Gastrocnemius medialis (tissue), 4 donors: ENCODE measurements at regions not wholly inside any gene's neighbourhood (a gene's known extent, or its start where the extent isn't known, plus 50 kb on each side); places are given as distances from the start of the nearest gene placed in this dataset.
"Not testable (repeated sequence)": the region's sequence is repeated elsewhere in the genome, so short reads cannot be mapped to it uniquely, and the experiment has no call there.

ENCODE experiments used
- ATAC-seq, 2 donors: fragments of 150-250 bp; one replicate each; pipeline ENCODE4 v1.9.1; 2016
- DNase-seq, 2 donors: peaks; one replicate each; pipeline ENCODE4 v3.0.0-alpha.2; 2019
- H3K27ac ChIP-seq, 4 donors: fragments of 200-600 bp; sonication (generic); 1 replicate in 1 of 4; 2 replicates in 3 of 4; pipeline ENCODE4 v1.5.1; 2016 to 2018; ENCODE audit warnings: mild to moderate bottlenecking in 2 of 4, moderate library complexity in 1 of 4
- H3K27me3 ChIP-seq, 3 donors: fragments of 200-600 bp; sonication (generic) in 2 of 3; 1 replicate in 1 of 3; 2 replicates in 2 of 3; pipeline versions ENCODE4 v1.5.1 to v1.6.0; 2016 to 2019; ENCODE audit warnings: mild to moderate bottlenecking in 1 of 3, moderate library complexity in 1 of 3
- H3K36me3 ChIP-seq, 2 donors: fragments of 200-600 bp; sonication (generic) in 1 of 2; one replicate each; pipeline ENCODE4 v1.5.1; 2017 to 2018
- H3K4me1 ChIP-seq, 2 donors: fragments of 200-600 bp; sonication (generic) in 1 of 2; one replicate each; pipeline ENCODE4 v1.5.1; 2016 to 2017; ENCODE audit warnings: mild to moderate bottlenecking in 2 of 2
- H3K4me3 ChIP-seq, 4 donors: fragments of 200-600 bp; sonication (generic) in 3 of 4; 1 replicate in 1 of 4; 2 replicates in 3 of 4; pipeline ENCODE4 v1.5.1; 2016 to 2019; ENCODE audit warnings: mild to moderate bottlenecking in 2 of 4
- H3K9me3 ChIP-seq, 3 donors: fragments of 200-600 bp; sonication (generic) in 2 of 3; 1 replicate in 1 of 3; 2 replicates in 2 of 3; pipeline ENCODE4 v1.5.1; 2016 to 2019
- POLR2A ChIP-seq, 2 donors: fragments of 450-650 bp; IDR thresholded peaks; one replicate each; pipeline ENCODE4 v1.6.1; 2017; ENCODE audit warnings: antibody characterized with exemption in 2 of 2, mild to moderate bottlenecking in 2 of 2, moderate library complexity in 2 of 2
- in situ Hi-C, 4 donors: fragments of 200-750 bp; cut with MboI; loops; one replicate each; pipeline versions ENCODE4 v1.15.0 to v1.8.0; 2017; ENCODE audit warnings: low sequenced_read_pairs in 4 of 4
- intact Hi-C: fragments of 100-400 bp; cut with DNase I; formaldehyde crosslinking; loops from one replicate; pipeline ENCODE4 v1.15.1; 2023; ENCODE audit warnings: low total_unique reads
- TF ChIP-seq, protein P1 (sequence below), 5 experiments: fragments of 450-650 bp in 3 of 5; fragments of 200-600 bp in 2 of 5; sonication (generic) in 2 of 5; IDR thresholded peaks in 4 of 5; conservative IDR thresholded peaks in 1 of 5; 1 replicate in 4 of 5; 2 replicates in 1 of 5; pipeline ENCODE4 v1.5.1; 2016 to 2019; ENCODE audit warnings: antibody characterized with exemption in 5 of 5, mild to moderate bottlenecking in 3 of 5, moderate library complexity in 3 of 5

- Histone ChIP-seq H3K27me3 (no peaks in the 10 kb centered on the region), H3K27ac (no peak overlapping the region), H3K4me3 (no peak overlapping the region), H3K4me1 (no peaks in the 10 kb centered on the region), H3K36me3 (no peaks in the 10 kb centered on the region), H3K9me3 (peaks cover 11 to 59% (median 51%) of the 10 kb centered on the region in 3 donors)
- in situ Hi-C loops = no loop called here
- TF ChIP-seq POLR2A (IDR thresholded peaks at IDR 0.05) = no peak
- TF ChIP-seq, protein P1, sequence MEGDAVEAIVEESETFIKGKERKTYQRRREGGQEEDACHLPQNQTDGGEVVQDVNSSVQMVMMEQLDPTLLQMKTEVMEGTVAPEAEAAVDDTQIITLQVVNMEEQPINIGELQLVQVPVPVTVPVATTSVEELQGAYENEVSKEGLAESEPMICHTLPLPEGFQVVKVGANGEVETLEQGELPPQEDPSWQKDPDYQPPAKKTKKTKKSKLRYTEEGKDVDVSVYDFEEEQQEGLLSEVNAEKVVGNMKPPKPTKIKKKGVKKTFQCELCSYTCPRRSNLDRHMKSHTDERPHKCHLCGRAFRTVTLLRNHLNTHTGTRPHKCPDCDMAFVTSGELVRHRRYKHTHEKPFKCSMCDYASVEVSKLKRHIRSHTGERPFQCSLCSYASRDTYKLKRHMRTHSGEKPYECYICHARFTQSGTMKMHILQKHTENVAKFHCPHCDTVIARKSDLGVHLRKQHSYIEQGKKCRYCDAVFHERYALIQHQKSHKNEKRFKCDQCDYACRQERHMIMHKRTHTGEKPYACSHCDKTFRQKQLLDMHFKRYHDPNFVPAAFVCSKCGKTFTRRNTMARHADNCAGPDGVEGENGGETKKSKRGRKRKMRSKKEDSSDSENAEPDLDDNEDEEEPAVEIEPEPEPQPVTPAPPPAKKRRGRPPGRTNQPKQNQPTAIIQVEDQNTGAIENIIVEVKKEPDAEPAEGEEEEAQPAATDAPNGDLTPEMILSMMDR (IDR thresholded peaks at IDR 0.05 in 4 of 5, conservative IDR thresholded peaks at IDR 0.05 in 1 of 5) = no peak
- ATAC-seq (no peak), DNase-seq (no peak)
- intact Hi-C loops = no loop called here
Observed at GRCh38 chr9:40914772-40915659, 213.5 kb downstream of the FOXD4L6 start.

- peaks cover 16 to 62% (median 57%) of the 10 kb centered on the region in 3 donors for H3K9me3 ChIP-seq
- DNase-seq = no peak
- intact Hi-C loops = no loop called here
Observed at GRCh38 chr9:40913928-40914673, 214.4 kb downstream of the FOXD4L6 start.

DNA sequence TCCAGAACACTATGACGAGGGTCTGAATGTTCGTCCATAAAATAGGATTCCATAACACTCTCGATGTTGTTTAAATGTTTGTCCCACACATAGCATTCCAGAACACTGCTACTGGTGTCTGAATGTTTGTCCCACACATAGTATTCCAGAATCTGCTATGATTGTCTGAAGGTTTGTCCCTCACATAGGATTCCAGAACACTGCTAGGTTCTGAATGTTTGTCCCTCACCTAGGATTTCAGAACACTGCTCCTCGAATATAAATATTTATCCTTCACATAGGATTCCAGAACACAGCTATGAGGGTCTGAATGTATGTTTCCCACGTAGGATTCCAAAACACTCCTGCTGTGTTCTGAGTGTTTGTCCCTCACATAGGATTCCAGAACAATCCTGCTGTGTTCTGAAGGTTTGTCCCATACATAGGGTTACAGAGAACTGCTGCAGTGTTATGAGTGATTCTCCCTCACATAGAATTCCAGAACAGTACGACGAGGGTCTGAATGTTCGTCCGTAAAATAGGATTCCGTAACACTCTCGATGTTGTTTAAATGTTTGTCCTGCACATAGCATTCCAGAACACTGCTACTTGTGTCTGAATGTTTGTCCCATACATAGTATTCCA is 215.3 kb downstream of the FOXD4L6 start:
- Histone ChIP-seq H3K27ac (no peak overlapping the region), H3K9me3 (peaks cover 20 to 69% (median 66%) of the 10 kb centered on the region in 3 donors), H3K36me3 (no peaks in the 10 kb centered on the region), H3K27me3 (peaks cover 0 to 3% (median 0%) of the 10 kb centered on the region in 3 donors), H3K4me1 (no peaks in the 10 kb centered on the region), H3K4me3 (no peak overlapping the region)
- in situ Hi-C loops = no loop called here
- ATAC-seq (no peak), DNase-seq (no peak)
- intact Hi-C loops = no loop called here
- TF ChIP-seq, protein P1 (IDR thresholded peaks at IDR 0.05 in 4 of 5, conservative IDR thresholded peaks at IDR 0.05 in 1 of 5) = no peak
- no peak for TF ChIP-seq POLR2A (IDR thresholded peaks at IDR 0.05)

More at GRCh38 chr9:40913928-40914673, 214.4 kb downstream of the FOXD4L6 start:
- H3K4me3 ChIP-seq = no peak overlapping the region
- no peak for TF ChIP-seq POLR2A (IDR thresholded peaks at IDR 0.05)
- TF ChIP-seq, protein P1 (IDR thresholded peaks at IDR 0.05 in 4 of 5, conservative IDR thresholded peaks at IDR 0.05 in 1 of 5) = no peak
- peaks cover 0 to 3% (median 0%) of the 10 kb centered on the region in 3 donors for H3K27me3 ChIP-seq
- no peak overlapping the region for H3K27ac ChIP-seq
- in situ Hi-C loops = no loop called here
- no peaks in the 10 kb centered on the region for H3K36me3 ChIP-seq
- no peaks in the 10 kb centered on the region for H3K4me1 ChIP-seq
- no peak for ATAC-seq

DNA sequence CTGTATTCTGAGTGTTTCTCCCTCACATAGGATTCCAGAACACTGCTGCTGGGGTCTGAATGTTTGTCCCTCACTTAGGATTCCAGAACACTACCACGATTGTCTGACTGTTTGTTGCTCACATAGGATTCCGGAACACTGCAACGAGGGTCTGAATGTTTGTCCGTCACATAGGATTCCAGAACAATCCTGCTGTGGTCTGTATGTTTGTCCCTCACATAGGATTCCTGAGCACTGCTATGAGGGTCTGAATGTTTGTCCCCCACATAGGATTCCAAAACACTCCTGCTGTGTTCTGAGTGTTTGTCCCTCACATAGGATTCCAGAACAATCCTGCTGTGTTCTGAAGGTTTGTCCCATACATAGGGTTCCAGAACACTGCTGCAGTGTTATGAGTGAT is 215.8 kb downstream of the FOXD4L6 start:
- intact Hi-C loops, ATAC-seq, H3K4me1 ChIP-seq, H3K4me3 ChIP-seq, H3K36me3 ChIP-seq, DNase-seq, H3K27me3 ChIP-seq, H3K27ac ChIP-seq, in situ Hi-C loops: not testable (repeated sequence)
- H3K9me3 ChIP-seq = peaks cover 26 to 74% (median 71%) of the 10 kb centered on the region in 3 donors
